ENCODE measurements at regions not wholly inside any gene's neighbourhood (a gene's known extent, or its start where the extent isn't known, plus 50 kb on each side); places are given as distances from the start of the nearest gene placed in this dataset.

- H3K27me3 Mint-ChIP-seq (ENCODE audit: low read depth, poor library complexity): peaks cover 34% of the 10 kb centered on the region
- no peaks in the 10 kb centered on the region for H3K9me3 Mint-ChIP-seq
- H3K36me3 Mint-ChIP-seq (ENCODE audit: low read depth): no peaks in the 10 kb centered on the region
- no peak for DNase-seq
- no peak overlapping the region for H3K27ac Mint-ChIP-seq
- no peak for TF ChIP-seq CTCF (IDR thresholded peaks at IDR 0.05)
- H3K4me3 Mint-ChIP-seq: no peak overlapping the region
- H3K4me1 Mint-ChIP-seq: peaks cover 21% of the 10 kb centered on the region
Measured at GRCh38 chr2:175355246-175355645, 173.7 kb upstream of the ATP5MC3 start.

GRCh38 chr2:175353275-175353674 is 171.8 kb upstream of the ATP5MC3 start:
- Mint-ChIP-seq H3K4me3 (no peak overlapping the region), H3K27ac (no peak overlapping the region), H3K36me3 (ENCODE audit: low read depth) (no peaks in the 10 kb centered on the region), H3K27me3 (ENCODE audit: low read depth, poor library complexity) (peaks cover 30% of the 10 kb centered on the region), H3K9me3 (no peaks in the 10 kb centered on the region), H3K4me1 (peaks cover 21% of the 10 kb centered on the region)
- no peak for TF ChIP-seq CTCF (IDR thresholded peaks at IDR 0.05)
- DNase-seq: no peak

GRCh38 chr2:175351512-175351911 is 170.0 kb upstream of the ATP5MC3 start:
- DNase-seq: no peak
- Mint-ChIP-seq H3K27me3 (ENCODE audit: low read depth, poor library complexity) (peaks cover 19% of the 10 kb centered on the region), H3K9me3 (peaks cover 3% of the 10 kb centered on the region), H3K4me3 (no peak overlapping the region), H3K4me1 (peaks cover 21% of the 10 kb centered on the region), H3K36me3 (ENCODE audit: low read depth) (no peaks in the 10 kb centered on the region), H3K27ac (no peak overlapping the region)
- TF ChIP-seq CTCF (IDR thresholded peaks at IDR 0.05): no peak

- no peak for DNase-seq
- H3K4me3 Mint-ChIP-seq: no peak overlapping the region
- peaks cover 6% of the 10 kb centered on the region for H3K9me3 Mint-ChIP-seq
- no peak overlapping the region for H3K27ac Mint-ChIP-seq
- peaks cover 13% of the 10 kb centered on the region for H3K27me3 Mint-ChIP-seq (ENCODE audit: low read depth, poor library complexity)
- no peak for TF ChIP-seq CTCF (IDR thresholded peaks at IDR 0.05)
- H3K36me3 Mint-ChIP-seq (ENCODE audit: low read depth): no peaks in the 10 kb centered on the region
- peaks cover 21% of the 10 kb centered on the region for H3K4me1 Mint-ChIP-seq
Measured at GRCh38 chr2:175350105-175350504, 168.6 kb upstream of the ATP5MC3 start.

GRCh38 chr2:175342085-175342484 is 160.6 kb upstream of the ATP5MC3 start:
- H3K36me3 Mint-ChIP-seq (ENCODE audit: low read depth): peaks cover 10% of the 10 kb centered on the region
- no peak for TF ChIP-seq CTCF (IDR thresholded peaks at IDR 0.05)

GRCh38 chr2:175330195-175330594 is 148.7 kb upstream of the ATP5MC3 start:
- Mint-ChIP-seq H3K36me3 (ENCODE audit: low read depth) (no peaks in the 10 kb centered on the region), H3K27ac (no peak overlapping the region), H3K9me3 (peaks cover 21% of the 10 kb centered on the region), H3K4me3 (no peak overlapping the region), H3K4me1 (peaks cover 4% of the 10 kb centered on the region), H3K27me3 (ENCODE audit: low read depth, poor library complexity) (no peaks in the 10 kb centered on the region)
- no peak for DNase-seq
- no peak for TF ChIP-seq CTCF (IDR thresholded peaks at IDR 0.05)

More at GRCh38 chr2:175342085-175342484, 160.6 kb upstream of the ATP5MC3 start:
- DNase-seq: no peak
- H3K4me1 Mint-ChIP-seq: no peaks in the 10 kb centered on the region
- peaks cover 58% of the 10 kb centered on the region for H3K9me3 Mint-ChIP-seq
- no peak overlapping the region for H3K4me3 Mint-ChIP-seq
- H3K27ac Mint-ChIP-seq: no peak overlapping the region
- no peaks in the 10 kb centered on the region for H3K27me3 Mint-ChIP-seq (ENCODE audit: low read depth, poor library complexity)

Measured in nephron progenitor cell (in vitro differentiated cells).